IPS-18a (cell line): ENCODE measurements at regions not wholly inside any gene's neighbourhood (a gene's known extent, or its start where the extent isn't known, plus 50 kb on each side); places are given as distances from the start of the nearest gene placed in this dataset.

Experiments
- H3K27ac ChIP-seq: one replicate; pipeline ENCODE4 v1.5.1; 2013; ENCODE audit warnings: low read length
- H3K27me3 ChIP-seq: one replicate; pipeline ENCODE4 v1.6.1; 2013; ENCODE audit warnings: mild to moderate bottlenecking, low read length; ENCODE audit not compliant: control insufficient read depth, insufficient read depth
- H3K36me3 ChIP-seq: one replicate; pipeline ENCODE4 v1.6.1; 2013; ENCODE audit warnings: low read depth, low read length; ENCODE audit not compliant: control insufficient read depth
- H3K4me1 ChIP-seq: one replicate; pipeline ENCODE4 v1.6.1; 2013; ENCODE audit warnings: low read depth, low read length; ENCODE audit not compliant: control insufficient read depth
- H3K4me3 ChIP-seq: one replicate; pipeline ENCODE4 v1.5.1; 2013; ENCODE audit warnings: low read length
- H3K9ac ChIP-seq: one replicate; pipeline ENCODE4 v1.6.1; 2013; ENCODE audit warnings: mild to moderate bottlenecking, low read length, moderate library complexity
- H3K9me3 ChIP-seq: one replicate; pipeline ENCODE4 v1.6.1; 2013; ENCODE audit warnings: low read depth, low read length; ENCODE audit not compliant: control insufficient read depth

DNA sequence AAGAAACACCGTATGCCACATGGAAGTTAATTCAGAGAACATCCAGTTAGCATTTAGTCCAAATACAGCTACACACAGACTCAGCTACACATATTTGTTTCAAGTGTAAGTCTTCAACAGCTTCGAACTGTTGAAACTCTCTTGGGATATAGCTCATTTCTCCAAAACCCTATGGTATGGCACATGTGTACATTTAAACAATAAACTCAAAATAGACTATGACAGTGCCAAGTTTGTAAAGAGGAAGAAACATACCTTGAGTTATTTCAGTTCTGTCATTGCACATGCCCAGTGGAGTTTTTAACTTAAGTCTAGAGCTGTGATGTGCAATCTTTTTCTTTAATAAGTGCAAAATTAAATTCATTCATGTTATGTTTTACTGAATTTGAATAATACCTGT lies 155.1 kb upstream of the RAI14 start:
- Histone ChIP-seq H3K27me3 (no peaks in the 10 kb centered on the region), H3K9ac (no peak overlapping the region), H3K27ac (no peak overlapping the region), H3K4me1 (no peaks in the 10 kb centered on the region), H3K9me3 (no peaks in the 10 kb centered on the region), H3K36me3 (no peaks in the 10 kb centered on the region), H3K4me3 (no peak overlapping the region)

DNA sequence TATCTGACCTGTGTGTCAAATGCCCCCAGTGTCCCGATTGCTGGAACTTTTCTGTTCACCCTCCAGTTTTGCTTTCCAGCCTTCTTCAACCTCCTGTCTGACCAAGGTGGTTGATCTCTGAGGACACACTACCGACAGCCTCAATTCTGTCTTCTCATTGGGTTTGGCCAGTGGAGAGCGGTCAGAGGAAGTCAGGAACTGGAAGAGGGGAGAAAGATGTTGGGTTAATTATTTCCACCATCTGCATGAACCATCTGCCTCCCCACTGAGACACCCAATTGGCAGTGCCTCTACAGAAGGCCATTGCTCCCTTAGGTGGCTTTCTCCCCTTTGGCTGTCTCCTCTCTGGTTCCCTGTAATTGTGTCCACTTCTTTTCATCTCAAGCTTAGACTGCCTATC lies 154.3 kb upstream of the RAI14 start:
- no peak overlapping the region for H3K9ac ChIP-seq
- H3K36me3 ChIP-seq, result no peaks in the 10 kb centered on the region

DNA sequence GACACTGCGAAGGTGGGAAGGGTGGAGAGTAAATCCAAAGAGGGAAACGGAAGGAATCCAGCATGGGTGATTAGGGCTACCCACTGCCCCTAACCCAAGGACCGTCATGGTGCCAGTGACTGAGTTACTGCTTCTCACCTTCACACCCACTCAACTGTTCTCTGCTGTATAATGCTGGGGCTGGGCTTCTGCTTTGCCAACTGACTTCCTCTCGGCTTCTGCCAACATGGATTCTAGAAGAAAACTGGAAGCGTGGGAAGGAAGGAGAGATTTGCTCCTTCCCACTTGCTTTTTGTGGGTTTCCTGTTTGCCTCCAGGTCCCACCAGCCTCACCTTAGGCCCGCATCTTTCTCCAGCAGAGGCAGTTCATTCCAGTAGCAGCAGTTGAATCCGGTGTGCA lies 153.5 kb upstream of the RAI14 start:
- H3K9me3 ChIP-seq, result no peaks in the 10 kb centered on the region
- H3K4me3 ChIP-seq, result no peak overlapping the region
- H3K36me3 ChIP-seq, result no peaks in the 10 kb centered on the region
- H3K27ac ChIP-seq, result no peak overlapping the region
- H3K9ac ChIP-seq, result no peak overlapping the region
- H3K4me1 ChIP-seq, result no peaks in the 10 kb centered on the region
- H3K27me3 ChIP-seq, result no peaks in the 10 kb centered on the region

More for the DNA sequence above, 154.3 kb upstream of the RAI14 start:
- Histone ChIP-seq H3K27me3 (no peaks in the 10 kb centered on the region), H3K9me3 (no peaks in the 10 kb centered on the region), H3K27ac (no peak overlapping the region), H3K4me3 (no peak overlapping the region), H3K4me1 (no peaks in the 10 kb centered on the region)

DNA sequence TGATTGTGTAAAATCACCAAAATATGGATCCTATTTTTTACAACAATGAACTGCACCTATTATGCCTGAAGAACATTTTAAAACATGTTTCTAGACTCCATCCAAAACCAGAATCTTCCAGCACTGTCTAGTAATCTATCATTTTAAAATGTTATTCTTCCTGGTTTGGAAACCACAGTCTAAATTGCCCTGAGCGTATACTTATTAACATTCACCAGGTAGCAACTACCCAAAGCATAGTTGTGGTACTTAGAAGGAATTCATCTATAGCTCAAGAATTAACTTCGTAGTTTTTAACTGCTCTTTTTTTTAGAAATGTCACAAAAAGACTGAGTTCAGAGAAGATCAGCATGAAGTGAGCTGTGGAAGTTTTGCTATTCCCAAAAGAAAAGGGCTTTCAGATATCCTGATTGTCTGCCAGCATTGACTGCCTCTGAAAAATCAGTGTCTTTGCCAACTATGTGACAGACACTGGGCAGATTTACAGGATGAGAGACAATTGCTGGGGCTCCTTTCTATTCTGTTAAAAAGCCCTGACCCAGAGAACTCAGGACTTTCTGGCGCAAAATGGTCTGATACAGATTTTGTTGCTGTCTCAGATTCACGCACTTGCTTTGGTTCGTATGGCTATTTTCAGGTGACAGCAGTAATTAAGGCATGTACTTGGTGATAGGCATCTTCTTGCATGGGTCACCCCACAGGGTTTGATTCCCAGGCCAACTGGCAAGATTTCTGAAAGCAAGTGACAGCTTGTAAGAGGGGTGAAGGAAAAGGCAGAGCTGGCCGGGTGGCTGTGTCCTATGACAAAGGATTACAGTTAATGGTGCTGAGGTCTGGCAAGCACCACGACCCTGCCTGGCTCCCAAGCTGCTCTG lies 152.5 kb upstream of the RAI14 start:
- Histone ChIP-seq H3K9me3 (no peaks in the 10 kb centered on the region), H3K4me1 (no peaks in the 10 kb centered on the region), H3K27ac (no peak overlapping the region), H3K4me3 (no peak overlapping the region), H3K27me3 (no peaks in the 10 kb centered on the region), H3K9ac (no peak overlapping the region), H3K36me3 (no peaks in the 10 kb centered on the region)

DNA sequence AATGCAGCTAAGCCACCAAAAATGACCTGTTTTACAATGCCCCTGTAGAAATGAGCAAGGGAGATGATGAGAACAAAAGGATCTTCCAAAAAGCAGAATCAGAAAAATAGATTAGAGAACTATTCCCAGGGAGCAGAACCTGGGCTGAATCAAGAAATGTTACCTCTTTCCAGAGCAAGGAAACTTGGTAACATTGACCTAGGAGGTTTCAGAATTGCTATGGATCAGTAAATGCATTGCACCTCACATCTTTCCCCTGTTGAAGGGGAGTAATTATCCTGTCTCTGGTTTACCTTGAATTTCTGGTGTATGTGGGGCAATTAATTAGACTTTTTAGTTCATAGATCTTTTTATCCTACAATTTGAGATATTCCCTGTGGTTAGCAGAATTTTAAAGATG lies 151.2 kb upstream of the RAI14 start:
- no peaks in the 10 kb centered on the region for H3K4me1 ChIP-seq
- H3K36me3 ChIP-seq, result no peaks in the 10 kb centered on the region
- no peak overlapping the region for H3K27ac ChIP-seq
- H3K9ac ChIP-seq, result no peak overlapping the region
- no peaks in the 10 kb centered on the region for H3K27me3 ChIP-seq
- no peak overlapping the region for H3K4me3 ChIP-seq
- H3K9me3 ChIP-seq, result no peaks in the 10 kb centered on the region

DNA sequence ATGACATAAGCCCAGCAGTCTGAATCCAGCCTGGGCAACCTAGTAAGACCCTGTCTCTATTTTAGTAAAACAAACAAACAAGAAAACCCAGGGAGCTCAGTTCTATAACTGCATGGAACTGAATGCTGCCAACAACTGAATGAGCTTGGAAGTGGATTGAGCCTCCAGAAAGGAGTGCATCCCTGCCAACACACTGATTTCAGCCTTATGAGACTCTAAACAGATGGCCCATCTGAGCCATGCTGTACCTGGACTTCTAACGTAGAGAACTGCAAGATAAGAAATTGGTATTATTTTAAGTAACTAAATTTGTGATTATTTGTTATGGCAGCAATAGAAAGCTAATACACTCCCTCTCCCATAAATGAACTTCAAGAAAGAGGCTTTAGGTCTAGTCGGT lies 150.4 kb upstream of the RAI14 start:
- no peak overlapping the region for H3K9ac ChIP-seq
- no peak overlapping the region for H3K27ac ChIP-seq
- no peaks in the 10 kb centered on the region for H3K9me3 ChIP-seq
- no peak overlapping the region for H3K4me3 ChIP-seq
- no peaks in the 10 kb centered on the region for H3K36me3 ChIP-seq
- H3K27me3 ChIP-seq, result no peaks in the 10 kb centered on the region
- H3K4me1 ChIP-seq, result no peaks in the 10 kb centered on the region

DNA sequence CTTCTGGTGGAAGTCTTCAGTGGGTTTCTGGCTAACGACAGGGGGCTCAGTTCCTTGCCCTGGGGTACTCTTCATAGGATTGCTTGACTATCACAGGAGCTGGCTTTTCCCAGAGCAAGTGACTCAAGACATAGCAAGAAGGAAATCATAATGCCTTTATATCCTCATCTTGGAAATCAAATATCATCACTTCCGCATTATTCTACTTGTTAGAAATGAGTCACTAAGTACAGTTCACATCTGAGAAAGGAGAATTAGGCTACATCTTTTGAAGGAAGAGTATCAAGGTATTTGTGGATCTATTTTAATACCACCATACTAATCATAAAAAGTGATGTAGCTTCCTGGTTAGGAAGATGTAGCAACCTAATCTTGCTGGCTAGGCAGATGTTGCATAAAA lies 148.2 kb upstream of the RAI14 start:
- H3K27ac ChIP-seq, result no peak overlapping the region
- H3K36me3 ChIP-seq, result no peaks in the 10 kb centered on the region
- no peak overlapping the region for H3K4me3 ChIP-seq
- H3K27me3 ChIP-seq, result no peaks in the 10 kb centered on the region
- H3K9me3 ChIP-seq, result no peaks in the 10 kb centered on the region
- no peaks in the 10 kb centered on the region for H3K4me1 ChIP-seq
- H3K9ac ChIP-seq, result no peak overlapping the region

DNA sequence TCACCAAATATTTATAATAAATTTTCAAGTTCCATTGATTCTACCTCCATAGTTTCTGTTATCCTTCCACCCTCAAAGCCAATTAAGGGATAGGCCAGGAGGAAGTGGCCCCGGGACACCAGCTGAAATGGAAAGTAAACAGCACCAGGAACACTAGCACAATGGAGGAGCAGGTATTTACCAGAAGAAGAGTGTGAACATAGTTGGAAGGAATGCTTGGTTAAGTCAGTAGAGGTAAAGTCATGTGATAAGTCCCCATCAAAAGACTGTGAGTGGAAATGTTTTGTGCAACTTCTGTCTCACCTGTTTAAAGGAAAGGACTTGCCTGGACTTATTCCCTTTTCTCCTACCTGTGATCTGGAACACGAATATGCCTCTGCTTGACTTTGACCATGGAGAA lies 146.7 kb upstream of the RAI14 start:
- Histone ChIP-seq H3K36me3 (no peaks in the 10 kb centered on the region), H3K4me3 (no peak overlapping the region), H3K9ac (no peak overlapping the region), H3K27me3 (no peaks in the 10 kb centered on the region), H3K9me3 (no peaks in the 10 kb centered on the region), H3K4me1 (no peaks in the 10 kb centered on the region), H3K27ac (no peak overlapping the region)

DNA sequence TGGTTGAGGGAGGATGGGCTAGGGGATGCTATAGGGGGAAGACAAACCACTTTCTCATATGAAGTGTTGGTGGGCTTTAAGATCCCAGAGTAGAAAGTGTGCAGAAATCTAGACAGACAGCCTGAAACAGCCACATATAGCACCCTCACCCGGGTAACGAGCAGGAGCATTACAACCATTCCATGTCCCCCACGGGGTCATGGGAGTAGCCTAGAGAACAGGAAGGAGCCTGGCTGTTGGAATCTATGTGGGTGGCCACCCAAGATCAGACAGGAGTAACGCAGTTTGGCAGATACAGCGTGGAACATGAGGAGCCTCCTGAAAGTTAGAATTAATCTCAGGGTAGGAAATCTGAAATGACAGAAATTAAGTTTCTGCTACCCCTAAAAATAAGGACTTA lies 146.1 kb upstream of the RAI14 start:
- Histone ChIP-seq H3K4me3 (no peak overlapping the region), H3K27me3 (no peaks in the 10 kb centered on the region), H3K36me3 (no peaks in the 10 kb centered on the region), H3K9ac (no peak overlapping the region), H3K27ac (no peak overlapping the region), H3K9me3 (no peaks in the 10 kb centered on the region), H3K4me1 (no peaks in the 10 kb centered on the region)

DNA sequence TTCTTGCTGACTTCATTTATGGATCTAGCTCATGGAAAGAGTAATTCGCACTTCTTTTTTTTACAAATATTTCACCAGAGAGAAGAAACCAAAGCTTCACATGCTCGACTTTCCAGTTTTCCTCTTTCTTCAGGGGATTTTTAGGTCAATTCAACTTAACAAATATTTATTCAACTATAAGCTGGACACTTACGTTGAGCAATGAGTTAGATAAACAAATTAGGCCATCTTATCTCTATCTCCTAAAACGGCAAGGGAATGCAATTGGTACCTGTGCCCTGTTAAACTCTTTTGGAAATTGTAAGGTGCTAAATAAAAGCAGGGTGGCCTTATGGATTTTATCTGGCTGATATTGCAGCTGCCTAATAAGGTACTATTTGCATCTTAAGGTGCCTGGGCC lies 145.1 kb upstream of the RAI14 start:
- no peak overlapping the region for H3K4me3 ChIP-seq
- no peaks in the 10 kb centered on the region for H3K4me1 ChIP-seq
- no peak overlapping the region for H3K9ac ChIP-seq
- no peaks in the 10 kb centered on the region for H3K27me3 ChIP-seq
- no peak overlapping the region for H3K27ac ChIP-seq
- no peaks in the 10 kb centered on the region for H3K9me3 ChIP-seq
- H3K36me3 ChIP-seq, result no peaks in the 10 kb centered on the region

DNA sequence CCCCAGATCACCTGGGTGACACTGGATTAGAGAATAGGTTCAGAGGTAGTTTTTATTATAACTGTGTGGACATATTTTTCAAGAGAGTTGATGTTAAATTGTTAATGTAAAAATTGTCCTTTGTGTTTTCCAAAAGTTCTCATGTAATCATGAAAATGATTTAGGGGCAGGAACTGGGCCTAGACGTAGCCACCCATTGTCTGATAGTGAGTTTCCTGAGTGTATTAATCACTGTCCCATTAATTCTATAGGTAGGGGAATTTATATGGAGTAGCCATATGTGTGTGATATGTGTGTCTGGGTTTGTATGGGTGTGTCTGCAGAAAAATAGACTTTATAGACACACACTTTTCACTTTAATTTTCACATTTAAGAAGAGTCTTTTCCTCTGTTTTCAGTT lies 144.6 kb upstream of the RAI14 start:
- Histone ChIP-seq H3K9ac (no peak overlapping the region), H3K27ac (no peak overlapping the region), H3K4me1 (no peaks in the 10 kb centered on the region), H3K9me3 (no peaks in the 10 kb centered on the region), H3K4me3 (no peak overlapping the region), H3K36me3 (no peaks in the 10 kb centered on the region), H3K27me3 (no peaks in the 10 kb centered on the region)

DNA sequence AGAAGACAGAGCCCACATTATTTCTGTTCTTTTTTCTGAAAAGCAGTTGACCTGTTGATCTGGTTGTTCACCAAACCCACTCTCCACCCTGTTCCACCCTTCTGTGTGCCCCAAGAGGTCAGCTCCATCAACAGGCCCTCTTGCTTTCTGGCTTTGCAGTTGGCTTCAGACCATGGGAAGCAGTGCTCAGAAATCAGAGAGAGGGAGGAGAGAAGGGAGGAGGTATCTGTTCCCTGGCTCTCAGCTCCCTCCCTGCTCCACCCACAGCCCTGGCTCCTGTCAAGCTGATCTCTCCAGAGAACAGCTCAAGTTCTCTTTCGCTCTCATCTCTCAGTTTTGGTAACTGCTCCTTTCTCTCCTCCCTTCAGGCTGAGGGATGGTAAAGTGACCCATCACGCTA lies 144.2 kb upstream of the RAI14 start:
- Histone ChIP-seq H3K4me1 (no peaks in the 10 kb centered on the region), H3K27ac (no peak overlapping the region), H3K9me3 (no peaks in the 10 kb centered on the region), H3K4me3 (no peak overlapping the region), H3K27me3 (no peaks in the 10 kb centered on the region), H3K9ac (no peak overlapping the region), H3K36me3 (no peaks in the 10 kb centered on the region)
